ENCODE measurements at regions not wholly inside any gene's neighbourhood (a gene's known extent, or its start where the extent isn't known, plus 50 kb on each side); places are given as distances from the start of the nearest gene placed in this dataset.

DNA sequence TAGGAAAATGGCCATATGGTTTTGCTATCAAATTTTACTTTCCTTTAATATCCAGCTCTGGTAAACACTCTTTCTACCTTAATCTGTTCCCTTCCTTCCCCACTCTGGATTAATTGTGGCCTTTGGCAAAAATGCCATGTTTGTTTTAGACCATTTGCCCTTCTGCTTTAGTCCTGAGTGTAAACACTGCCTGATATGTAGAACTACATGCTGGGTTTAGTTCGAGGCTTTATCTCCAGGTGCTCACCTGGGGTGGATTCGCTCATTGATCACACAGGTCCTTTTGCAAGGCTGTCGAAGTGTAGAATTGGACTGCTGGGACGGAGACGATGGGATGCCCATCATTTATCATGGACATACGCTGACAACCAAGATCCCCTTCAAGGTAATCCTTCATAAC lies 94.1 kb downstream of the NOC3L start (continued):
- no peak for TF ChIP-seq BRCA1 (IDR thresholded peaks at IDR 0.05; ENCODE audit: low read depth, low read length)
- TF ChIP-seq CTCF (IDR thresholded peaks at IDR 0.05; ENCODE audit: control extremely low read depth in 1 of 3, insufficient read depth in 1 of 3, low read depth in 1 of 3, low read length in 3 of 3): no peak
- TF ChIP-seq KDM5A (IDR thresholded peaks at IDR 0.05; ENCODE audit: low read length): no peak
- TF ChIP-seq POLR2AphosphoS5 (IDR thresholded peaks at IDR 0.05; ENCODE audit: low read depth, low read length): no peak

Measured in H1 (cell line).